ENCODE measurements at regions not wholly inside any gene's neighbourhood (a gene's known extent, or its start where the extent isn't known, plus 50 kb on each side); places are given as distances from the start of the nearest gene placed in this dataset.

DNA sequence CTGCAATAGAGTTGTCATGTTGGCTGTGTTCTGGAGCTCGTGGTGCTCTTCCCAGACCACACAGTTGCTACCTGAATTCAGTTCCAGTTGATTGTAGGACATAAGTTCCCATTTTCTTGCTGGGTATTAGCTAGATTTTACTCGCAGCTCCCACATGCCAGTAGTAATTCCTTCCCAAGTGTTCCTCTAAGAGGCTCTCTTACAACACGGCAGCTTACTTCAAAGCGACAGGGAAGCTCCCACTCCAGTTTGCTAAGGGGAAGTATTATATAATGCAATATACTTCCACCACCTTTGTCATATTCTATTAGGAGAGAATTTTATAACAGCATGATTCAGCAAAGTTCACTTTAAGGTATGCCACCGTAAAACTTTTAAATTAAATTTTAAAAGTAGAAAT is 623.0 kb downstream of the SLCO4C1 start:
- Histone ChIP-seq H3K9me3 (replicated peaks; ENCODE audit: insufficient read depth, low read length) (no peaks in the 10 kb centered on the region), H3K27ac (ENCODE audit: low read length) (no peak overlapping the region), H2AFZ (ENCODE audit: low read length) (no peak overlapping the region), H3K9me2 (replicated peaks; ENCODE audit: insufficient read depth, low read length) (no peaks in the 10 kb centered on the region), H3K36me3 (replicated peaks; ENCODE audit: insufficient read depth, low read length) (no peaks in the 10 kb centered on the region), H3K27me3 (replicated peaks; ENCODE audit: insufficient read depth, low read length) (no peaks in the 10 kb centered on the region), H4K20me1 (ENCODE audit: insufficient read depth, low read length) (no peaks in the 10 kb centered on the region), H3K4me2 (ENCODE audit: low read depth, low read length) (no peak overlapping the region), H3F3A (ENCODE audit: insufficient read depth, low read length) (no peaks in the 10 kb centered on the region), H3K79me2 (ENCODE audit: low read length) (no peaks in the 10 kb centered on the region), H3K4me3 (ENCODE audit: low read length) (no peak overlapping the region), H3K4me1 (ENCODE audit: low read length) (no peaks in the 10 kb centered on the region), H3K9ac (ENCODE audit: low read length) (no peak overlapping the region)
- no peak for TF ChIP-seq EZH2phosphoT487 (IDR thresholded peaks at IDR 0.05; ENCODE audit: low read length)
- TF ChIP-seq EZH2 (optimal IDR thresholded peaks at IDR 0.05; ENCODE audit: low read depth, low read length): no peak
- TF ChIP-seq, protein P1, sequence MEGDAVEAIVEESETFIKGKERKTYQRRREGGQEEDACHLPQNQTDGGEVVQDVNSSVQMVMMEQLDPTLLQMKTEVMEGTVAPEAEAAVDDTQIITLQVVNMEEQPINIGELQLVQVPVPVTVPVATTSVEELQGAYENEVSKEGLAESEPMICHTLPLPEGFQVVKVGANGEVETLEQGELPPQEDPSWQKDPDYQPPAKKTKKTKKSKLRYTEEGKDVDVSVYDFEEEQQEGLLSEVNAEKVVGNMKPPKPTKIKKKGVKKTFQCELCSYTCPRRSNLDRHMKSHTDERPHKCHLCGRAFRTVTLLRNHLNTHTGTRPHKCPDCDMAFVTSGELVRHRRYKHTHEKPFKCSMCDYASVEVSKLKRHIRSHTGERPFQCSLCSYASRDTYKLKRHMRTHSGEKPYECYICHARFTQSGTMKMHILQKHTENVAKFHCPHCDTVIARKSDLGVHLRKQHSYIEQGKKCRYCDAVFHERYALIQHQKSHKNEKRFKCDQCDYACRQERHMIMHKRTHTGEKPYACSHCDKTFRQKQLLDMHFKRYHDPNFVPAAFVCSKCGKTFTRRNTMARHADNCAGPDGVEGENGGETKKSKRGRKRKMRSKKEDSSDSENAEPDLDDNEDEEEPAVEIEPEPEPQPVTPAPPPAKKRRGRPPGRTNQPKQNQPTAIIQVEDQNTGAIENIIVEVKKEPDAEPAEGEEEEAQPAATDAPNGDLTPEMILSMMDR (IDR thresholded peaks at IDR 0.05; ENCODE audit: low read length): no peak
- DNase-seq: no peak

DNA sequence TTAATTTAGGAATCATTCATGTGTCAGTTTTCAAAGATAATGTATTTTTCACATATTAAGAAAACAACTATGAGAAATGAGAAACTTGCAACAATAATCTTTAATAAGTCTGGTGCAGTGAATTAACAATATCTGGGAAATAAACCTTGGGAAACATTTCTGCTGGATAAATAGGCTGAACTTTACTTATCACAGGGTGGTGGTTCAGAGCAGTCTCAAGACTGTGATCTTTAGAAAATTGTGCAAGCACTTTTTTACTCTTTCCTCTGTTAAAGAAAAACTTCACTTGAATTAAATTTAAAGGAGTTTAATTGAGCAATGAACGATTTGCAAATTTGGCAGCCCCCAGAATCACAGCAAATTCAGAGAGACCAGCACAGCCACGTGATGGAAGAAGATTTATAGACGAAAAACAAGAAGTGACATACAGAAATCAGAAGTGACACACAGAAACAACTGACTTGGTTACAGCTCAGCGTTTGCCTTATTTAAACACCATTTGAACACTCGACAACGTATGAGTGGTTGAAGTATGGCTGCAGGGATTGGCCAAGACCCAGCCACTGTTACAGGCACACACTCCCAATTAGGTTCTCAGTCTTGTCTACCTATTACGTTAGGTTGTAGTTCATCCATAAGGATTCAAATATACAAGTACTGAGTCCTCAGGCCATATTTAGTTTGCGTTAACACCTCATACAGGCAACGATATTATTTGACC is 631.9 kb downstream of the SLCO4C1 start:
- no peak for DNase-seq
- TF ChIP-seq EZH2 (optimal IDR thresholded peaks at IDR 0.05; ENCODE audit: low read depth, low read length) (no peak), EZH2phosphoT487 (IDR thresholded peaks at IDR 0.05; ENCODE audit: low read length) (no peak)
- TF ChIP-seq, protein P1 (IDR thresholded peaks at IDR 0.05; ENCODE audit: low read length): no peak
- H3K9me2 ChIP-seq (replicated peaks; ENCODE audit: insufficient read depth, low read length): no peaks in the 10 kb centered on the region
- H4K20me1 ChIP-seq (ENCODE audit: insufficient read depth, low read length): no peaks in the 10 kb centered on the region
- no peaks in the 10 kb centered on the region for H3K9me3 ChIP-seq (replicated peaks; ENCODE audit: insufficient read depth, low read length)
- H3F3A ChIP-seq (ENCODE audit: insufficient read depth, low read length): no peaks in the 10 kb centered on the region
- H3K4me3 ChIP-seq (ENCODE audit: low read length): no peak overlapping the region
- H3K27ac ChIP-seq (ENCODE audit: low read length): no peak overlapping the region
- H3K36me3 ChIP-seq (replicated peaks; ENCODE audit: insufficient read depth, low read length): no peaks in the 10 kb centered on the region
- no peaks in the 10 kb centered on the region for H3K79me2 ChIP-seq (ENCODE audit: low read length)
- H3K4me1 ChIP-seq (ENCODE audit: low read length): no peaks in the 10 kb centered on the region
- no peaks in the 10 kb centered on the region for H3K27me3 ChIP-seq (replicated peaks; ENCODE audit: insufficient read depth, low read length)
- H3K4me2 ChIP-seq (ENCODE audit: low read depth, low read length): no peak overlapping the region
- H3K9ac ChIP-seq (ENCODE audit: low read length): no peak overlapping the region
- no peak overlapping the region for H2AFZ ChIP-seq (ENCODE audit: low read length)

DNA sequence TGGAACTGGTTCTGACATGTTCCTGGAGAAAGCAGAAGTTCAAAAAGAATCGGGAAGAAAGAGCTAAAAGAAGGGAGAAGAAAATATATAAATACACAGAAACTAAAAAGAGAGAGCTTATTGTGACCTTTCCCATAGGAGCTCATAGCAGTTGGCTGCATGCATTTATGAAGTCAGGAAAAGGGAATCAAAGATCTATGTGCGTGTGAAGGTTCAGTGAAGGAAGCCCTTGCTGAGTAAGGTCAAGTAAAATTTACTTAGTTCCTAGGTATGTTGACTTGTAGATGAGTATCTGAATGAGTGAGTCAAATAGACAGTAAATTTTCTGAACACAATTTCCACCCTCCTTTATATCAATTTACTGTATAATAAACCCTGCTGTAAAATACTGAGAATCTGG is 632.5 kb downstream of the SLCO4C1 start:
- H3K27me3 ChIP-seq (replicated peaks; ENCODE audit: insufficient read depth, low read length): no peaks in the 10 kb centered on the region
- no peaks in the 10 kb centered on the region for H3K79me2 ChIP-seq (ENCODE audit: low read length)
- H2AFZ ChIP-seq (ENCODE audit: low read length): no peak overlapping the region
- no peaks in the 10 kb centered on the region for H3K36me3 ChIP-seq (replicated peaks; ENCODE audit: insufficient read depth, low read length)
- no peaks in the 10 kb centered on the region for H3K4me1 ChIP-seq (ENCODE audit: low read length)
- H3F3A ChIP-seq (ENCODE audit: insufficient read depth, low read length): no peaks in the 10 kb centered on the region
- no peaks in the 10 kb centered on the region for H4K20me1 ChIP-seq (ENCODE audit: insufficient read depth, low read length)
- no peaks in the 10 kb centered on the region for H3K9me2 ChIP-seq (replicated peaks; ENCODE audit: insufficient read depth, low read length)
- no peak overlapping the region for H3K4me3 ChIP-seq (ENCODE audit: low read length)
- no peak overlapping the region for H3K27ac ChIP-seq (ENCODE audit: low read length)
- DNase-seq: no peak
- no peak overlapping the region for H3K9ac ChIP-seq (ENCODE audit: low read length)
- no peak overlapping the region for H3K4me2 ChIP-seq (ENCODE audit: low read depth, low read length)
- H3K9me3 ChIP-seq (replicated peaks; ENCODE audit: insufficient read depth, low read length): no peaks in the 10 kb centered on the region
- TF ChIP-seq, protein P1 (IDR thresholded peaks at IDR 0.05; ENCODE audit: low read length): no peak
- TF ChIP-seq EZH2phosphoT487 (IDR thresholded peaks at IDR 0.05; ENCODE audit: low read length) (no peak), EZH2 (optimal IDR thresholded peaks at IDR 0.05; ENCODE audit: low read depth, low read length) (no peak)
